MV-4-11 (cell line): ENCODE measurements at regions not wholly inside any gene's neighbourhood (a gene's known extent, or its start where the extent isn't known, plus 50 kb on each side); places are given as distances from the start of the nearest gene placed in this dataset.

Experiments used
- DNase-seq: peaks from one replicate; lab custom pipeline; 2025; lab: John Stamatoyannopoulos, UW

- no peak for DNase-seq
Measured at GRCh38 chr5:166505067-166505466, 1786.4 kb upstream of the WWC1 start.

GRCh38 chr5:166505544-166505943 lies 1785.9 kb upstream of the WWC1 start:
- DNase-seq, result no peak

GRCh38 chr5:166507810-166508425 lies 1783.5 kb upstream of the WWC1 start:
- DNase-seq, result no peak

- no peak for DNase-seq
Measured at GRCh38 chr5:166509085-166509484, 1782.4 kb upstream of the WWC1 start.

GRCh38 chr5:166517976-166518375 lies 1773.5 kb upstream of the WWC1 start:
- no peak for DNase-seq

- DNase-seq, result no peak
Measured at GRCh38 chr5:166523206-166523605, 1768.2 kb upstream of the WWC1 start.

- no peak for DNase-seq
Measured at GRCh38 chr5:166529200-166529599, 1762.2 kb upstream of the WWC1 start.

GRCh38 chr5:166532456-166533220 lies 1758.8 kb upstream of the WWC1 start:
- DNase-seq, result no peak

GRCh38 chr5:166535641-166536040 lies 1755.8 kb upstream of the WWC1 start:
- DNase-seq, result no peak

GRCh38 chr5:166540156-166540555 lies 1751.3 kb upstream of the WWC1 start:
- no peak for DNase-seq

- no peak for DNase-seq
Measured at GRCh38 chr5:166551384-166551783, 1740.1 kb upstream of the WWC1 start.

- no peak for DNase-seq
Measured at GRCh38 chr5:166553778-166554177, 1737.7 kb upstream of the WWC1 start.

- no peak for DNase-seq
Measured at GRCh38 chr5:166561759-166562158, 1729.7 kb upstream of the WWC1 start.

GRCh38 chr5:166562246-166562645 lies 1729.2 kb upstream of the WWC1 start:
- DNase-seq, result peak; percentile 87

- DNase-seq, result no peak
Measured at GRCh38 chr5:166566725-166567124, 1724.7 kb upstream of the WWC1 start.

GRCh38 chr5:166570865-166571264 lies 1720.6 kb upstream of the WWC1 start:
- DNase-seq, result no peak

- no peak for DNase-seq
Measured at GRCh38 chr5:166571668-166572067, 1719.8 kb upstream of the WWC1 start.

GRCh38 chr5:166576323-166576722 lies 1715.1 kb upstream of the WWC1 start:
- DNase-seq, result no peak

- DNase-seq, result no peak
Measured at GRCh38 chr5:166581826-166582225, 1709.6 kb upstream of the WWC1 start.

GRCh38 chr5:166582416-166582815 lies 1709.0 kb upstream of the WWC1 start:
- no peak for DNase-seq

GRCh38 chr5:166594567-166594966 lies 1696.9 kb upstream of the WWC1 start:
- DNase-seq, result no peak

GRCh38 chr5:166595274-166595951 lies 1696.0 kb upstream of the WWC1 start:
- DNase-seq, result no peak

GRCh38 chr5:166596043-166596442 lies 1695.4 kb upstream of the WWC1 start:
- DNase-seq, result no peak
